SK-N-SH (cell line): ENCODE measurements at regions not wholly inside any gene's neighbourhood (a gene's known extent, or its start where the extent isn't known, plus 50 kb on each side); places are given as distances from the start of the nearest gene placed in this dataset.

Experiments used
- CTCF ChIA-PET: fragments of 300-600, 350-600 bp; formaldehyde crosslinking; extraction: SDS; loops from one replicate; lab custom pipeline; 2021; lab: Yijun Ruan, JAX
- POLR2A ChIA-PET: fragments of 350-600 bp; sonication (Branson Sonifier 250); formaldehyde crosslinking; extraction: SDS; loops from one replicate; lab custom pipeline; 2020; ENCODE audit warnings: antibody characterized with exemption, inconsistent platforms; lab: Yijun Ruan, JAX
- DNase-seq: peaks from one replicate; pipeline ENCODE4 v3.0.0; 2012
- H2AFZ ChIP-seq: fragments of 200-600 bp; sonication (generic); 2 replicates; pipeline ENCODE4 v1.8.1; 2016; ENCODE audit warnings: antibody characterized with exemption, mild to moderate bottlenecking, low read depth
- H3F3A ChIP-seq: fragments of 200-600 bp; sonication (generic); replicated peaks from 2 replicates; pipeline ENCODE3; 2016; ENCODE audit warnings: antibody characterized with exemption, mild to moderate bottlenecking; ENCODE audit not compliant: insufficient read depth
- H3K27ac ChIP-seq, 2 experiments: fragments of 200-500 bp in 1 of 2; fragments of 200-600 bp in 1 of 2; sonication (Bioruptor generic) in 1 of 2; sonication (generic), shearing (Covaris generic) in 1 of 2; 2 replicates each; pipeline versions ENCODE4 v1.5.1 to v1.6.1; 2014 to 2016; ENCODE audit warnings: low read depth in 2 of 2, inconsistent platforms in 1 of 2, low read length in 1 of 2, mild to moderate bottlenecking in 1 of 2, mixed read lengths in 1 of 2
- H3K27me3 ChIP-seq: fragments of 200-600 bp; sonication (generic), shearing (Covaris generic); 2 replicates; pipeline ENCODE4 v1.6.1; 2016; ENCODE audit warnings: mixed run types; ENCODE audit not compliant: insufficient read depth
- H3K36me3 ChIP-seq, 2 experiments: fragments of 200-500 bp in 1 of 2; fragments of 200-600 bp in 1 of 2; sonication (Bioruptor generic) in 1 of 2; sonication (generic) in 1 of 2; replicated peaks in 1 of 2; 2 replicates each; pipeline versions ENCODE3 to v1.5.1; 2014 to 2016; ENCODE audit warnings: low read length in 1 of 2, mild to moderate bottlenecking in 1 of 2; ENCODE audit not compliant: insufficient read depth in 2 of 2, control insufficient read depth in 1 of 2
- H3K4me1 ChIP-seq, 2 experiments: fragments of 200-500 bp in 1 of 2; fragments of 200-600 bp in 1 of 2; sonication (Bioruptor generic) in 1 of 2; sonication (generic), shearing (Covaris generic) in 1 of 2; 2 replicates each; pipeline versions ENCODE4 v1.5.1 to v1.6.1; 2014 to 2016; ENCODE audit warnings: low read depth in 1 of 2, low read length in 1 of 2, mixed run types in 1 of 2; ENCODE audit not compliant: insufficient read depth in 2 of 2, control insufficient read depth in 1 of 2
- H3K4me2 ChIP-seq: fragments of 200-600 bp; sonication (generic), shearing (Covaris generic); 2 replicates; pipeline ENCODE4 v1.6.1; 2017; ENCODE audit warnings: mixed run types
- H3K4me3 ChIP-seq, 2 experiments: fragments of 200-500 bp in 1 of 2; fragments of 200-600 bp in 1 of 2; sonication (Bioruptor generic) in 1 of 2; sonication (generic), shearing (Covaris generic) in 1 of 2; 2 replicates each; pipeline versions ENCODE4 v1.5.1 to v1.8.1; 2014 to 2016; ENCODE audit warnings: low read depth in 2 of 2, inconsistent platforms in 1 of 2, low read length in 1 of 2, mild to moderate bottlenecking in 1 of 2, mixed read lengths in 1 of 2, moderate library complexity in 1 of 2
- H3K79me2 ChIP-seq: fragments of 200-600 bp; sonication (generic); 2 replicates; pipeline ENCODE4 v1.8.1; 2017; ENCODE audit warnings: mild to moderate bottlenecking; ENCODE audit not compliant: insufficient read depth
- H3K9ac ChIP-seq: fragments of 200-600 bp; sonication (generic); 2 replicates; pipeline ENCODE4 v1.6.1; 2017; ENCODE audit warnings: mixed run types
- H3K9me2 ChIP-seq: fragments of 200-600 bp; sonication (generic); 2 replicates; pipeline ENCODE4 v1.6.1; 2017; ENCODE audit warnings: mixed run types
- H3K9me3 ChIP-seq: fragments of 200-600 bp; sonication (generic); 2 replicates; pipeline ENCODE4 v1.6.1; 2017; ENCODE audit warnings: mixed run types, mild to moderate bottlenecking, moderate library complexity
- H4K20me1 ChIP-seq: fragments of 200-600 bp; sonication (generic); 2 replicates; pipeline ENCODE4 v1.6.1; 2017; ENCODE audit warnings: mild to moderate bottlenecking, mixed run types; ENCODE audit not compliant: insufficient read depth
- EZH2phosphoT487 ChIP-seq: fragments of 200-600 bp; sonication (generic); IDR thresholded peaks from 2 replicates; pipeline ENCODE4 v1.6.1; 2017; ENCODE audit warnings: low read depth, mixed run types, mild to moderate bottlenecking, antibody characterized with exemption, moderate library complexity, borderline replicate concordance
- FOSL2 ChIP-seq: IDR thresholded peaks from 2 replicates; pipeline ENCODE4 v1.4.0; 2012; ENCODE audit warnings: low read depth, mild to moderate bottlenecking, moderate library complexity, borderline replicate concordance
- FOXJ3 ChIP-seq: sonication (generic); formaldehyde crosslinking; IDR thresholded peaks from 2 replicates; pipeline ENCODE4 v1.5.1; 2020; ENCODE audit warnings: mild to moderate bottlenecking, missing genetic modification reagents
- GABPA ChIP-seq: IDR thresholded peaks from 2 replicates; pipeline ENCODE4 v1.4.0; 2012; ENCODE audit warnings: low read depth, mild to moderate bottlenecking
- IRF3 ChIP-seq: fragments of 150-350 bp; IDR thresholded peaks from 2 replicates; pipeline ENCODE4 v1.6.1; 2016; ENCODE audit warnings: mild to moderate bottlenecking, low read depth, low read length
- JUND ChIP-seq: IDR thresholded peaks from 2 replicates; pipeline ENCODE4 v1.4.0; 2012
- MEF2A ChIP-seq: IDR thresholded peaks from 2 replicates; pipeline ENCODE4 v1.4.0; 2012; ENCODE audit warnings: low read depth, borderline replicate concordance
- MXI1 ChIP-seq: IDR thresholded peaks from 2 replicates; pipeline ENCODE4 v1.6.1; 2012; ENCODE audit warnings: mild to moderate bottlenecking, low read depth, low read length, improper control_type of control experiment
- NFIC ChIP-seq: IDR thresholded peaks from 2 replicates; pipeline ENCODE4 v1.4.0; 2012; ENCODE audit warnings: borderline replicate concordance
- NRF1 ChIP-seq: IDR thresholded peaks from 2 replicates; pipeline ENCODE4 v1.6.1; 2012; ENCODE audit warnings: low read depth, mild to moderate bottlenecking, low read length
- POLR2AphosphoS5 ChIP-seq: IDR thresholded peaks from 2 replicates; pipeline ENCODE4 v1.6.1; 2012; ENCODE audit warnings: low read depth, low read length
- RAD21 ChIP-seq: IDR thresholded peaks from 2 replicates; pipeline ENCODE4 v1.6.1; 2012; ENCODE audit warnings: mild to moderate bottlenecking, low read length
- RFX5 ChIP-seq: IDR thresholded peaks from 2 replicates; pipeline ENCODE4 v1.6.1; 2012; ENCODE audit warnings: mild to moderate bottlenecking, improper control_type of control experiment, low read length
- RXRA ChIP-seq: IDR thresholded peaks from 2 replicates; pipeline ENCODE4 v1.4.0; 2012; ENCODE audit warnings: low read depth, mild to moderate bottlenecking, borderline replicate concordance
- SIN3A ChIP-seq: IDR thresholded peaks from 2 replicates; pipeline ENCODE4 v1.6.1; 2012; ENCODE audit warnings: low read depth, mild to moderate bottlenecking, low read length, moderate library complexity, borderline replicate concordance
- TAF1 ChIP-seq: IDR thresholded peaks from 2 replicates; pipeline ENCODE4 v1.6.1; 2012; ENCODE audit warnings: low read depth, mild to moderate bottlenecking, low read length, moderate library complexity, borderline replicate concordance
- TCF12 ChIP-seq: IDR thresholded peaks from 2 replicates; pipeline ENCODE4 v1.4.0; 2012
- ZBTB33 ChIP-seq: IDR thresholded peaks from 2 replicates; pipeline ENCODE4 v1.4.0; 2012; ENCODE audit warnings: low read depth, borderline replicate concordance
- WGBS: methylation state at CpG from one replicate; pipeline ENCODE4 v1.1.6; 2017; ENCODE audit warnings: low lambda C conversion rate; 5-methylcytosine and 5-hydroxymethylcytosine counted together
- TF ChIP-seq, protein P1 (sequence below): fragments of 200-600 bp; sonication (generic); IDR thresholded peaks from 2 replicates; pipeline ENCODE4 v1.6.1; 2017; ENCODE audit warnings: antibody characterized with exemption, mild to moderate bottlenecking, moderate library complexity
- TF ChIP-seq, protein P2 (sequence below): IDR thresholded peaks from 2 replicates; pipeline ENCODE4 v1.6.1; 2012; ENCODE audit warnings: mild to moderate bottlenecking, low read depth, low read length, moderate library complexity

DNA sequence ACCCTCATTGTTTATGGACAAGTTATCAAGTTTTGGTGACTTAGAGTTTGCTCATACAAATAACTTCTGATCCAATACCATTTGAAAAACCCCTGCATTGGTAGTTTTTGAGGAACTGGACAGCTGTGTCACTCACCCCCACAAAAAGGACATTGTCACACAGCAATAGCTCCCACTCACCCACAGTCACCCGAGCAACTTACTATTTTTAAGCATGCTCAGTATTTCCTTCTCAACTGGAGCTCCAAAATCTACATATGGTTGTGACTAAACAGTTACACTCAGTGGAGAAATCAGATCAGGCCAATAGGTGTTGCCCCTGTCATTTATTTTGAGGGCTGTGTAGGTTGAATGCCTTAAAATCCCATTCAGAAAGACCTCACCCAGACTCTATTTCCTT lies 165.2 kb upstream of the AUTS2 start:
- ChIA-PET CTCF (no interaction called here), POLR2A (no interaction called here)
- no peak overlapping the region for H3K27ac ChIP-seq
- H3F3A ChIP-seq: no peaks in the 10 kb centered on the region
- no peaks in the 10 kb centered on the region for H3K36me3 ChIP-seq
- H3K9me2 ChIP-seq: no peaks in the 10 kb centered on the region
- H3K9ac ChIP-seq: no peak overlapping the region
- H2AFZ ChIP-seq: no peak overlapping the region
- TF ChIP-seq RAD21 (no peak), GABPA (no peak), POLR2AphosphoS5 (no peak), MXI1 (no peak), NFIC (no peak), MEF2A (no peak), NRF1 (no peak), EZH2phosphoT487 (no peak), RXRA (no peak), ZBTB33 (no peak), SIN3A (no peak), TAF1 (no peak), FOXJ3 (CRISPR knock-in tag) (no peak), TCF12 (no peak), FOSL2 (no peak), RFX5 (no peak), IRF3 (no peak), JUND (no peak)
- TF ChIP-seq, protein P1, sequence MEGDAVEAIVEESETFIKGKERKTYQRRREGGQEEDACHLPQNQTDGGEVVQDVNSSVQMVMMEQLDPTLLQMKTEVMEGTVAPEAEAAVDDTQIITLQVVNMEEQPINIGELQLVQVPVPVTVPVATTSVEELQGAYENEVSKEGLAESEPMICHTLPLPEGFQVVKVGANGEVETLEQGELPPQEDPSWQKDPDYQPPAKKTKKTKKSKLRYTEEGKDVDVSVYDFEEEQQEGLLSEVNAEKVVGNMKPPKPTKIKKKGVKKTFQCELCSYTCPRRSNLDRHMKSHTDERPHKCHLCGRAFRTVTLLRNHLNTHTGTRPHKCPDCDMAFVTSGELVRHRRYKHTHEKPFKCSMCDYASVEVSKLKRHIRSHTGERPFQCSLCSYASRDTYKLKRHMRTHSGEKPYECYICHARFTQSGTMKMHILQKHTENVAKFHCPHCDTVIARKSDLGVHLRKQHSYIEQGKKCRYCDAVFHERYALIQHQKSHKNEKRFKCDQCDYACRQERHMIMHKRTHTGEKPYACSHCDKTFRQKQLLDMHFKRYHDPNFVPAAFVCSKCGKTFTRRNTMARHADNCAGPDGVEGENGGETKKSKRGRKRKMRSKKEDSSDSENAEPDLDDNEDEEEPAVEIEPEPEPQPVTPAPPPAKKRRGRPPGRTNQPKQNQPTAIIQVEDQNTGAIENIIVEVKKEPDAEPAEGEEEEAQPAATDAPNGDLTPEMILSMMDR: no peak
- TF ChIP-seq, protein P2, sequence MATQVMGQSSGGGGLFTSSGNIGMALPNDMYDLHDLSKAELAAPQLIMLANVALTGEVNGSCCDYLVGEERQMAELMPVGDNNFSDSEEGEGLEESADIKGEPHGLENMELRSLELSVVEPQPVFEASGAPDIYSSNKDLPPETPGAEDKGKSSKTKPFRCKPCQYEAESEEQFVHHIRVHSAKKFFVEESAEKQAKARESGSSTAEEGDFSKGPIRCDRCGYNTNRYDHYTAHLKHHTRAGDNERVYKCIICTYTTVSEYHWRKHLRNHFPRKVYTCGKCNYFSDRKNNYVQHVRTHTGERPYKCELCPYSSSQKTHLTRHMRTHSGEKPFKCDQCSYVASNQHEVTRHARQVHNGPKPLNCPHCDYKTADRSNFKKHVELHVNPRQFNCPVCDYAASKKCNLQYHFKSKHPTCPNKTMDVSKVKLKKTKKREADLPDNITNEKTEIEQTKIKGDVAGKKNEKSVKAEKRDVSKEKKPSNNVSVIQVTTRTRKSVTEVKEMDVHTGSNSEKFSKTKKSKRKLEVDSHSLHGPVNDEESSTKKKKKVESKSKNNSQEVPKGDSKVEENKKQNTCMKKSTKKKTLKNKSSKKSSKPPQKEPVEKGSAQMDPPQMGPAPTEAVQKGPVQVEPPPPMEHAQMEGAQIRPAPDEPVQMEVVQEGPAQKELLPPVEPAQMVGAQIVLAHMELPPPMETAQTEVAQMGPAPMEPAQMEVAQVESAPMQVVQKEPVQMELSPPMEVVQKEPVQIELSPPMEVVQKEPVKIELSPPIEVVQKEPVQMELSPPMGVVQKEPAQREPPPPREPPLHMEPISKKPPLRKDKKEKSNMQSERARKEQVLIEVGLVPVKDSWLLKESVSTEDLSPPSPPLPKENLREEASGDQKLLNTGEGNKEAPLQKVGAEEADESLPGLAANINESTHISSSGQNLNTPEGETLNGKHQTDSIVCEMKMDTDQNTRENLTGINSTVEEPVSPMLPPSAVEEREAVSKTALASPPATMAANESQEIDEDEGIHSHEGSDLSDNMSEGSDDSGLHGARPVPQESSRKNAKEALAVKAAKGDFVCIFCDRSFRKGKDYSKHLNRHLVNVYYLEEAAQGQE: no peak
- no peaks in the 10 kb centered on the region for H3K27me3 ChIP-seq
- peaks cover 0 to 5% of the 10 kb centered on the region in 2 experiments; a peak in 2 of 4 replicates for H3K4me1 ChIP-seq
- no peak overlapping the region for H3K4me3 ChIP-seq
- H3K9me3 ChIP-seq: no peaks in the 10 kb centered on the region
- no peaks in the 10 kb centered on the region for H4K20me1 ChIP-seq
- no peak for DNase-seq
- 50% methylated on average over 1 of the region's 1 CpG for WGBS
- no peaks in the 10 kb centered on the region for H3K79me2 ChIP-seq
- H3K4me2 ChIP-seq: no peak overlapping the region
